ENCODE measurements at regions not wholly inside any gene's neighbourhood (a gene's known extent, or its start where the extent isn't known, plus 50 kb on each side); places are given as distances from the start of the nearest gene placed in this dataset.

DNA sequence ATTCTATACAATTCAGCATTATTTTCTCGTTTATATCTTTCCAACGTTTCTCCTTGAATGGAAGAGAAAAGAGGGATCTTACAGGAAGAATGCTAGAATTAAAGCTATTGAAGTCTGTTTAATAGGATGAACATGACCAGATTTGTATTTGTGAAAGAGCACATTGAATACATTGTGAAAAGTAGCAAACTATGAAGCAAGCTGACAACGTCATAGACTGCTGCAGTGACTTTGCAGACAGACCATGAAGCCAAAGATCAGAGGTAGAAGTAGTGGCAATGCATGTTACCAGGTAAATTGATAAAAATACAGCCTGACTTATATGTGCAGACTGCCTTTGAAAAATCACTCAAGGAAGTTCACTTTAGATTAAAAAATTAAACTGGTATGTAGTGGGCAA is 146.1 kb downstream of the RASSF9 start:
- FAIRE-seq: no peak

GRCh38 chr12:85693093-85693665 is 143.0 kb downstream of the RASSF9 start:
- no peak for FAIRE-seq

DNA sequence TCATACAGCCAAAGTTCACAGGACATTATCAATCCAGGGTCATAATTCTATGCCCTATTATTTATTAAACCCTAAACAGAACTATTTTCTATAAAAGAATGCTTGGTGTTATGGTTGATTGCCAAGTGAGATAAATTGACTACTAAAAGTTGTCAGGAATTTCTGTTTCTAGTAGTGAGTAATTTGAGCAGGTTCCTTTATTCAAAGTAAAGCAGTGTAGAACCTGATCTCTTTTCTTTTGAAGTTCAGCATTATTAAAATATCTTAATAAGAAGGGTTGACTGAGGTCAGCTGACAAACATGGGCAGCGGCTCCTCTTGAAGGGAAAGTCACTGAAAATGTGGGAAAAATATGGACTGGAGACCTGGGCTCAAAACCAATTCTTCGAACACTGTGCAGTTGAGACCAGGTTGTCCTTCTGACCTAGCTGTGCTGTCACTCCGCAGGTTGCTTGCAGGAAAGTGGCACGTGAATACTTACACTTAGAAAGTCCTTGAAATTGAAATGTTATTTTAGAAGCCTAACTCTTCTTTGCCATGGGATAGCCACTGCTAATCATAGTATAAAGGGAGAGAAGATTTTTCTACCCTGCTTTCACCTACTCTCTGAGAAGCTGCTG is 141.0 kb downstream of the RASSF9 start:
- FAIRE-seq: no peak

- no peak for FAIRE-seq
These were observed 139.2 kb downstream of the RASSF9 start for GRCh38 chr12:85697003-85697402.

DNA sequence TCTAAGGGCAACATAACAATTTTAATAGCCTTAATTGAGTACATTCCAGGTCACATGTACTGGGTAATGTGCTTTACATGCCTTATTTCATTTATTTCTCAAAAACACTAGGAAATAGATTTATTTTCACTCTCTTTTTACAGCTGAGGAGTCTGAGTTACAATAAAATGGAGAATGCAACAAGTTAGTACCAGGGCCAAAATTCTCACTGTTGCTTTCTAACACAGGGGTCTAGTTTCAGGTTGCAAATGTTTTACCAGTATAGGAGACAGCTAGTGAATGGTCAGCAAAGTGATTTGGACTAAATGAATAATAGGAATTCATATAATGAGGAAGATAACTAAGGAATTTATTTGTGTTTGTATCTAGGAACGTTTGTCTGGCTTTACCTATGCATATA is 137.3 kb downstream of the RASSF9 start:
- FAIRE-seq: no peak

DNA sequence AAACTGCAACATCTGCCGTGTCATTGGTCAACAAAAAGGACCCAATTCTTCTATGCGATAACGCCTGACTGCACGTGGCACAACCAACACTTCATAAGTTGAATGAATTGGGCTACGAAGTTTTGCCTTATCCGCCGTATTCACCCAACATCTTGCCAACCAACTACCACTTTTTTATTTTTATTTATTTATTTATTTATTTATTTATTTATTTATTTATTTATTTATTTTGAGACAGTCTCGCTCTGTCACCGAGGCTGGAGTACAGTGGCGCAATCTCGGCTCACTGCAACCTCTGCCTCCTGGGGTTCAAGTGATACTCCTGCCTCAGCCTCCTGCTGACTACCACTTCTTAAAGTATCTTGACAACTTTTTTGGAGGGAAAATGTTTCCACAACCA is 127.4 kb downstream of the RASSF9 start:
- no peak for FAIRE-seq

- FAIRE-seq: no peak
These were observed 124.3 kb downstream of the RASSF9 start for GRCh38 chr12:85711735-85712390.

DNA sequence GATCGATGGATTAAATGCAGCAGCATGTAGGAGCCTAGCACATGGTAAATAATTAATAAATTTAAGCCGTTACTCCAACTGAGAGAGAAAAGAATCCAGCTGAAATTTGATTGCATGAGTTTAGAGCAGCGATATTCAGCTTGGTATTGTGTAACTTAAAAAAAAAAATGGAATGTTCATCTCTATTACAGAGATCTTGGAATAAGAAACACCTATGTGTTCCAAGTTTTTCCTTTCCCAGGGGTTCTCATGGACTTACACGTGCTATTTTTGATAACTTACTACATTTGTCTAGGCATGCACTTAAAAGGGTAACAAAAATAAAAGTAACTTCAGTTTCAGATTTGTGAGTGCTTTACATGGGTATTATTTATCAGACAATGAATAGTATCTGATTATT is 122.8 kb downstream of the RASSF9 start:
- no peak for FAIRE-seq

GRCh38 chr12:85714425-85714824 is 121.8 kb downstream of the RASSF9 start:
- FAIRE-seq: no peak

DNA sequence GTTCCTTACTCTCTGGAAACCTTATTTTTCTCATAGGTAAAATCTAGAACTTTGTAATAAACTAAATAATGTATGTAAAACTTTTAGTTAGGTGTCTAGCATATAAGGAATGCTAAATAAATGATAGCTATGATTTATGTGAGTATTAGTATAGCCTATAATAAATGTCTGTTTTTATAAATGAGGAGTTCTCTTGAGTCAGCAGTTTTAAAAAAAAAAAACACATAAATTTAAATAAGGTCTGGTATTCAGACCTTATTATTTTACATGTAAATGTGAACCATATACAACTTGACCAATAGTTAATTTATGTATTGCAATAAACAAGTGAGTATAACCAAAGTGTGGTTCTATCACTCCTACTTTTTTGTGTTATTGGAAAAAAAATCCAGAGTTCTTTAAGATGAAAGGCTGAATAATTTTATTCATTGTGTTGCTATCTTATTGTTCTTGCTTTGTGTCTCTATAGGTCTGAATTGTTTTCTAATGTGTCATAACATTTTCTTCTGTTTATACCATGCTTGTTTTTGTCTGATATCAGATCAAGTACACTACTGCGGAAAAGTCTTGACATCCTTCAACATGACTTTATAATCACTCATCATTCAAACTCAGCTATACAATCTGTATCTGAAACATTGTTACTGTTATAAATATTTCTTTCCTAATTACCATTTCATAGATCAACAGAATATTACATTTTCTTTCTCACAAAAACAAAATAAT is 115.7 kb downstream of the RASSF9 start:
- FAIRE-seq: no peak

DNA sequence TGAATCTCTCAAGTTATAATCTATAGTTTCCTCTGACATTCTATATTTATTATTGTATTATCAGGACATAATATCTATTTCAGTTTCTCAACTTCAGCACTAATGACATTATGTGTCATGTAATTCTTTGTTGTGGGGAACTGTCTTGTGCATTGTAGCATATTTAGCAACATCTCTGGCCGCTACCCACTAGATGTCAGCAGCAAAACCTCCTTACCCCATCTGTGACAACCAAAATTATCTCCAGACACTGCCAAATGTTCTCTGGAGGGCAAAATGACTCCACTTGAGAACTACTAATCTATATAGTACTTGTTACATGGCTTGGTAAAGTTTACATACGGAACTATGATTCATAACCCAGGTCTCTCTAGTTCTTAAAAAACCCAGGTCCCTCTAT is 110.2 kb downstream of the RASSF9 start:
- FAIRE-seq: no peak

GRCh38 chr12:85733221-85733840 is 102.9 kb downstream of the RASSF9 start:
- FAIRE-seq: no peak

GRCh38 chr12:85733984-85734383 is 102.2 kb downstream of the RASSF9 start:
- FAIRE-seq: no peak

- no peak for FAIRE-seq
These were observed 96.0 kb downstream of the RASSF9 start for GRCh38 chr12:85740186-85740585.

DNA sequence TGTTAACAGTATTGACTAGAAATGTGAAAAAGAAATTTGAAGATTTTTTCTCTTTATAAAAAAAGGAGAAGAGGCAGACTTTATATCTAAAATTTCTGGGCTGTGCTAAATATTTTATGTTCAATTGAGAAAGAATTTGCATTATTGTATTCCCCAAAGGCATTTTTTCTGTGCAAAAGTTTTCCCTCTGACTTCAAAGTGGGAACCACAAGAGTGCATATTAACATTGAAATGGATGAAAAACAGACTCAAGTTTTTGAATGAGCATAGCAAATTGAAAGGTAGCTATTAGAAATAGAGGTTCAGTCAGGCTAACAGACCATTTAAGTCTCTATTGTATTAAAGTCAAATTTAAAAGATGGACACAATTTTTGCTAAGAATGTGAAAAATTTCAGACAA is 95.2 kb downstream of the RASSF9 start:
- FAIRE-seq: no peak

GRCh38 chr12:85747941-85748495 is 88.2 kb downstream of the RASSF9 start:
- FAIRE-seq: no peak
